Body of pancreas (tissue), 4 donors: ENCODE measurements at regions not wholly inside any gene's neighbourhood (a gene's known extent, or its start where the extent isn't known, plus 50 kb on each side); places are given as distances from the start of the nearest gene placed in this dataset.

ENCODE experiments used
- POLR2A ChIP-seq, 3 donors: fragments of 450-650 bp; IDR thresholded peaks; one replicate each; pipeline ENCODE4 v1.6.1; 2016; ENCODE audit warnings: antibody characterized with exemption in 3 of 3, mild to moderate bottlenecking in 2 of 3
- TF ChIP-seq, protein P1 (sequence below), 7 experiments: fragments of 450-650 bp in 4 of 7; fragments of 200-600 bp in 3 of 7; sonication (generic) in 3 of 7; IDR thresholded peaks; one replicate each; pipeline ENCODE4 v1.5.1; 2016 to 2019; ENCODE audit warnings: antibody characterized with exemption in 7 of 7

DNA sequence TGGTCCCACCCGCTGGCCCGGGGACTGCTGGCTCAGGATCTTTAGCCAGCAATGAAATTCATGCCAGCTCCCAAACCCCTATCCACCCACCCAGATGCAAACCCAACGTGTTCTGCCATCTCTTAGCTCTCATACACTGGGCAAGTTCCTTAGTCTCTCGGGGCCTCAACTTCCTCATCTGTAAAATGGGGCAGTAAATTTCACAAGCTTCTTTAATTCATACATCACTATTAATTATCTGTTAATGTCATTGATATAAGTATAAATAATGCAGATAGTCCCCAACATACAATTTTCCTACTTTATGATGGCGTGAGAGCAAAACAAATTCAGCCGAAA is 398.7 kb downstream of the SOX9 start:
- TF ChIP-seq, protein P1, sequence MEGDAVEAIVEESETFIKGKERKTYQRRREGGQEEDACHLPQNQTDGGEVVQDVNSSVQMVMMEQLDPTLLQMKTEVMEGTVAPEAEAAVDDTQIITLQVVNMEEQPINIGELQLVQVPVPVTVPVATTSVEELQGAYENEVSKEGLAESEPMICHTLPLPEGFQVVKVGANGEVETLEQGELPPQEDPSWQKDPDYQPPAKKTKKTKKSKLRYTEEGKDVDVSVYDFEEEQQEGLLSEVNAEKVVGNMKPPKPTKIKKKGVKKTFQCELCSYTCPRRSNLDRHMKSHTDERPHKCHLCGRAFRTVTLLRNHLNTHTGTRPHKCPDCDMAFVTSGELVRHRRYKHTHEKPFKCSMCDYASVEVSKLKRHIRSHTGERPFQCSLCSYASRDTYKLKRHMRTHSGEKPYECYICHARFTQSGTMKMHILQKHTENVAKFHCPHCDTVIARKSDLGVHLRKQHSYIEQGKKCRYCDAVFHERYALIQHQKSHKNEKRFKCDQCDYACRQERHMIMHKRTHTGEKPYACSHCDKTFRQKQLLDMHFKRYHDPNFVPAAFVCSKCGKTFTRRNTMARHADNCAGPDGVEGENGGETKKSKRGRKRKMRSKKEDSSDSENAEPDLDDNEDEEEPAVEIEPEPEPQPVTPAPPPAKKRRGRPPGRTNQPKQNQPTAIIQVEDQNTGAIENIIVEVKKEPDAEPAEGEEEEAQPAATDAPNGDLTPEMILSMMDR (IDR thresholded peaks at IDR 0.05) = no peak
- TF ChIP-seq POLR2A (IDR thresholded peaks at IDR 0.05) = no peak
